ENCODE measurements at regions not wholly inside any gene's neighbourhood (a gene's known extent, or its start where the extent isn't known, plus 50 kb on each side); places are given as distances from the start of the nearest gene placed in this dataset.

DNA sequence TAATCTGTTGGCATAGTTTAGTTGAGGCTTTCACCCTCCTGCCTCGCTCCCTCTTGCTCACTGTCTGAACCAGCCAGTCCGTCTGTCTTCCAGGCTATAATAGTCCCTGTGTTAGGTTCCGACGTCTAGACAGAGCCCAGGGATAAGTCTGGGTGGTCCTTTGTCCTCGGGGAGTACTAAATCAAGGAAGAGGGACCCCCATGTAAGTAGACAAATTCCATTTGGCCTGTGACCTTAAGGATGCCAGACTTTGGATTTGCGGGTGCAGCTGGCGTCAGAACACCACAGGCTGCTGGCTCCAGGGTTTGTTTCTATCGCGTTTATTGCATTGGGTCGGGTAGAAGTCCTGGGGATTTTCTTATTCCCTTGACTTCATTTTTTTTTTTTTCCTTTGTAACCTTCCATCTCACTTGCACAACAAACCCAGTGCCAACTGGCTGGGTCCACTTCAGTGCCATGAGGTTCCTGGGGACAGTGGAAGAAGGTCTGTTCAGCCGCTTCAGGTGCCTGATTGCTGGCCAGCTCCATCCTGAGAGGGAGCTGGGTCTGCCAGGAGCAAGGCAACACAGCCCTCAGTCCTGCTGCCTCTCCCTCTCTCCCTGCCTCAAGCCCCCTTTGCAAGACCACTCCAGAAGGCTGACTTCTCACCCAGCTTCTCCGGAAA is 95.4 kb upstream of the KLHL25 start:
- TF ChIP-seq GATA3 (IDR thresholded peaks at IDR 0.05; ENCODE audit: low read depth, low read length) (no peak), GATA2 (IDR thresholded peaks at IDR 0.05; ENCODE audit: low read depth, low read length) (no peak)

All from SH-SY5Y (cell line).